ENCODE measurements at regions not wholly inside any gene's neighbourhood (a gene's known extent, or its start where the extent isn't known, plus 50 kb on each side); places are given as distances from the start of the nearest gene placed in this dataset.

- DNase-seq = no peak
These were observed 295.5 kb downstream of the IRX1 start for GRCh38 chr5:3891113-3891512.

GRCh38 chr5:3893527-3893926 is 297.9 kb downstream of the IRX1 start:
- no peak for DNase-seq

- no peak for DNase-seq
These were observed 298.3 kb downstream of the IRX1 start for GRCh38 chr5:3893975-3894374.

GRCh38 chr5:3896098-3896497 is 300.5 kb downstream of the IRX1 start:
- DNase-seq = no peak

GRCh38 chr5:3899093-3899492 is 303.5 kb downstream of the IRX1 start:
- DNase-seq = no peak

GRCh38 chr5:3904584-3904983 is 309.0 kb downstream of the IRX1 start:
- no peak for DNase-seq

- no peak for DNase-seq
These were observed 309.4 kb downstream of the IRX1 start for GRCh38 chr5:3905031-3905430.

GRCh38 chr5:3905521-3905920 is 309.9 kb downstream of the IRX1 start:
- DNase-seq = no peak

- no peak for DNase-seq
These were observed 315.5 kb downstream of the IRX1 start for GRCh38 chr5:3911111-3911510.

GRCh38 chr5:3911773-3912172 is 316.1 kb downstream of the IRX1 start:
- DNase-seq = no peak

- no peak for DNase-seq
These were observed 317.2 kb downstream of the IRX1 start for GRCh38 chr5:3912790-3913189.

GRCh38 chr5:3913279-3913678 is 317.6 kb downstream of the IRX1 start:
- no peak for DNase-seq

GRCh38 chr5:3925022-3925421 is 329.4 kb downstream of the IRX1 start:
- DNase-seq = no peak

- DNase-seq = no peak
These were observed 330.3 kb downstream of the IRX1 start for GRCh38 chr5:3925935-3926334.

- DNase-seq = no peak
These were observed 334.2 kb downstream of the IRX1 start for GRCh38 chr5:3929799-3930198.

GRCh38 chr5:3931976-3932375 is 336.3 kb downstream of the IRX1 start:
- DNase-seq = no peak

- DNase-seq = no peak
These were observed 337.9 kb downstream of the IRX1 start for GRCh38 chr5:3933536-3933935.

- DNase-seq = no peak
These were observed 338.3 kb downstream of the IRX1 start for GRCh38 chr5:3933966-3934365.

- no peak for DNase-seq
These were observed 348.2 kb downstream of the IRX1 start for GRCh38 chr5:3943859-3944258.

- no peak for DNase-seq
These were observed 349.3 kb downstream of the IRX1 start for GRCh38 chr5:3944930-3945329.

GRCh38 chr5:3948838-3949237 is 353.2 kb downstream of the IRX1 start:
- no peak for DNase-seq

- DNase-seq = no peak
These were observed 358.6 kb downstream of the IRX1 start for GRCh38 chr5:3954199-3954598.

- DNase-seq = no peak
These were observed 359.0 kb downstream of the IRX1 start for GRCh38 chr5:3954633-3955032.

- DNase-seq = no peak
These were observed 362.0 kb downstream of the IRX1 start for GRCh38 chr5:3957658-3958057.

GRCh38 chr5:3958389-3958788 is 362.8 kb downstream of the IRX1 start:
- no peak for DNase-seq

- no peak for DNase-seq
These were observed 366.5 kb downstream of the IRX1 start for GRCh38 chr5:3962113-3962512.
